Activated CD4-positive, alpha-beta T cell treated with anti-CD3 and anti-CD28 coated beads, Interleukin-2, amount 50 U/mL, for 16 hours (primary cell): ENCODE measurements at regions not wholly inside any gene's neighbourhood (a gene's known extent, or its start where the extent isn't known, plus 50 kb on each side); places are given as distances from the start of the nearest gene placed in this dataset.
"Not testable (repeated sequence)": the region's sequence is repeated elsewhere in the genome, so short reads cannot be mapped to it uniquely, and the experiment has no call there.

Source experiments
- DNase-seq: peaks from one replicate; pipeline ENCODE4 v3.0.0-alpha.2; 2020

GRCh38 chr3:181324516-181324915, 335.0 kb upstream of the DNAJC19 start:
- DNase-seq = not testable (repeated sequence)

GRCh38 chr3:181318321-181318720, 328.8 kb upstream of the DNAJC19 start:
- DNase-seq = no peak

GRCh38 chr3:181317508-181317907, 328.0 kb upstream of the DNAJC19 start:
- no peak for DNase-seq

GRCh38 chr3:181316482-181316881, 326.9 kb upstream of the DNAJC19 start:
- DNase-seq = no peak

GRCh38 chr3:181313335-181313734, 323.8 kb upstream of the DNAJC19 start:
- no peak for DNase-seq

- no peak for DNase-seq
These were observed 321.6 kb upstream of the DNAJC19 start for GRCh38 chr3:181311186-181311585.

GRCh38 chr3:181302960-181303359, 313.4 kb upstream of the DNAJC19 start:
- DNase-seq = no peak

GRCh38 chr3:181300033-181300432, 310.5 kb upstream of the DNAJC19 start:
- DNase-seq = no peak

- DNase-seq = no peak
These were observed 308.9 kb upstream of the DNAJC19 start for GRCh38 chr3:181298421-181298820.

- peak; percentile 33 for DNase-seq
These were observed 303.4 kb upstream of the DNAJC19 start for GRCh38 chr3:181292984-181293383.

GRCh38 chr3:181290941-181291340, 301.4 kb upstream of the DNAJC19 start:
- DNase-seq = no peak

GRCh38 chr3:181289306-181289705, 299.8 kb upstream of the DNAJC19 start:
- DNase-seq = no peak

- no peak for DNase-seq
These were observed 298.6 kb upstream of the DNAJC19 start for GRCh38 chr3:181288145-181288544.

- DNase-seq = no peak
These were observed 289.7 kb upstream of the DNAJC19 start for GRCh38 chr3:181279239-181279565.

GRCh38 chr3:181278468-181279238, 289.1 kb upstream of the DNAJC19 start:
- no peak for DNase-seq

- DNase-seq = no peak
These were observed 286.9 kb upstream of the DNAJC19 start for GRCh38 chr3:181276358-181276896.

- no peak for DNase-seq
These were observed 284.5 kb upstream of the DNAJC19 start for GRCh38 chr3:181274025-181274424.

GRCh38 chr3:181267312-181267711, 277.8 kb upstream of the DNAJC19 start:
- DNase-seq = no peak

- DNase-seq = peak; percentile 8
These were observed 276.3 kb upstream of the DNAJC19 start for GRCh38 chr3:181265750-181266333.

GRCh38 chr3:181264486-181264885, 274.9 kb upstream of the DNAJC19 start:
- DNase-seq = no peak

- no peak for DNase-seq
These were observed 264.3 kb upstream of the DNAJC19 start for GRCh38 chr3:181253796-181254195.

- no peak for DNase-seq
These were observed 263.1 kb upstream of the DNAJC19 start for GRCh38 chr3:181252631-181253030.

- DNase-seq = no peak
These were observed 261.2 kb upstream of the DNAJC19 start for GRCh38 chr3:181250714-181251113.

GRCh38 chr3:181239441-181239840, 249.9 kb upstream of the DNAJC19 start:
- no peak for DNase-seq

- no peak for DNase-seq
These were observed 240.7 kb upstream of the DNAJC19 start for GRCh38 chr3:181230258-181230657.
